ENCODE measurements at regions not wholly inside any gene's neighbourhood (a gene's known extent, or its start where the extent isn't known, plus 50 kb on each side); places are given as distances from the start of the nearest gene placed in this dataset.

GRCh38 chr3:13174011-13174802 is 101.0 kb upstream of the IQSEC1 start:
- DNase-seq = no peak

GRCh38 chr3:13173186-13173585 is 100.0 kb upstream of the IQSEC1 start:
- no peak for DNase-seq

GRCh38 chr3:13172644-13173013 is 99.4 kb upstream of the IQSEC1 start:
- DNase-seq = no peak

GRCh38 chr3:13171704-13172643 is 98.7 kb upstream of the IQSEC1 start:
- no peak for DNase-seq

- no peak for DNase-seq
Measured at GRCh38 chr3:13170317-13170716, 97.1 kb upstream of the IQSEC1 start.

- DNase-seq = no peak
Measured at GRCh38 chr3:13168391-13168790, 95.2 kb upstream of the IQSEC1 start.

- no peak for DNase-seq
Measured at GRCh38 chr3:13167829-13168228, 94.6 kb upstream of the IQSEC1 start.

GRCh38 chr3:13167064-13167743 is 94.0 kb upstream of the IQSEC1 start:
- DNase-seq = no peak

- DNase-seq = no peak
Measured at GRCh38 chr3:13166243-13167063, 93.2 kb upstream of the IQSEC1 start.

- DNase-seq = no peak
Measured at GRCh38 chr3:13165576-13165975, 92.3 kb upstream of the IQSEC1 start.

GRCh38 chr3:13164893-13165492 is 91.8 kb upstream of the IQSEC1 start:
- no peak for DNase-seq

GRCh38 chr3:13163848-13164382 is 90.7 kb upstream of the IQSEC1 start:
- no peak for DNase-seq

- no peak for DNase-seq
Measured at GRCh38 chr3:13162549-13163320, 89.5 kb upstream of the IQSEC1 start.

GRCh38 chr3:13161771-13162535 is 88.7 kb upstream of the IQSEC1 start:
- DNase-seq = no peak

- DNase-seq = peak in 1 of 51 donors; percentile 35
Measured at GRCh38 chr3:13161021-13161759, 88.0 kb upstream of the IQSEC1 start.

- no peak for DNase-seq
Measured at GRCh38 chr3:13160619-13161018, 87.4 kb upstream of the IQSEC1 start.

GRCh38 chr3:13159890-13160289 is 86.7 kb upstream of the IQSEC1 start:
- DNase-seq = no peak

GRCh38 chr3:13158871-13159270 is 85.6 kb upstream of the IQSEC1 start:
- no peak for DNase-seq

All from hypothalamus (tissue), 51 donors.